Gastroesophageal sphincter (tissue), 3 donors: ENCODE measurements at regions not wholly inside any gene's neighbourhood (a gene's known extent, or its start where the extent isn't known, plus 50 kb on each side); places are given as distances from the start of the nearest gene placed in this dataset.

Experiments used
- POLR2A ChIP-seq, 2 donors: fragments of 450-650 bp; IDR thresholded peaks; one replicate each; pipeline ENCODE4 v1.6.1; 2017; ENCODE audit warnings: antibody characterized with exemption in 2 of 2, mild to moderate bottlenecking in 2 of 2, moderate library complexity in 1 of 2
- TF ChIP-seq, protein P1 (sequence below), 4 experiments: fragments of 200-600 bp in 2 of 4; fragments of 450-650 bp in 2 of 4; sonication (generic) in 1 of 4; IDR thresholded peaks; one replicate each; pipeline ENCODE4 v1.5.1; 2017 to 2019; ENCODE audit warnings: antibody characterized with exemption in 4 of 4, mild to moderate bottlenecking in 2 of 4, moderate library complexity in 2 of 4

DNA sequence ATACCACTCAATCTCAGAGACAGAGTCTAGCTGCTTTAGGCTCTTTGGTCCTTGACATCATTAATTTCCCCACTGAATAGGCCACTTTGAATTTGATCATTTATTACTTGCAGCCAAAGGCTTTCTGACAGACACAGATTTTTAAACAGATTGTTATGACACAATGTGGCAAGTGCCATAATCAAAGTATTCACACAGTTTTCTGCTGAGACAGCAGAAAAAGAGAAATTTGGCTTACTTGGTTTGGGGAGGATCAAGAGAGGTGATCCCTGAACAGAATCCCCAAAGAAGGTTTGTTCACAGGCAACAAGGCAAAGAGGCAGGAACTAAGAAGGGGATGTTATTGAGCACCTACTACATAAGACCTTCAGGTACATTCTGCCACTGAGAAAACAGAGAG is 138.0 kb upstream of the TOP1 start:
- TF ChIP-seq, protein P1, sequence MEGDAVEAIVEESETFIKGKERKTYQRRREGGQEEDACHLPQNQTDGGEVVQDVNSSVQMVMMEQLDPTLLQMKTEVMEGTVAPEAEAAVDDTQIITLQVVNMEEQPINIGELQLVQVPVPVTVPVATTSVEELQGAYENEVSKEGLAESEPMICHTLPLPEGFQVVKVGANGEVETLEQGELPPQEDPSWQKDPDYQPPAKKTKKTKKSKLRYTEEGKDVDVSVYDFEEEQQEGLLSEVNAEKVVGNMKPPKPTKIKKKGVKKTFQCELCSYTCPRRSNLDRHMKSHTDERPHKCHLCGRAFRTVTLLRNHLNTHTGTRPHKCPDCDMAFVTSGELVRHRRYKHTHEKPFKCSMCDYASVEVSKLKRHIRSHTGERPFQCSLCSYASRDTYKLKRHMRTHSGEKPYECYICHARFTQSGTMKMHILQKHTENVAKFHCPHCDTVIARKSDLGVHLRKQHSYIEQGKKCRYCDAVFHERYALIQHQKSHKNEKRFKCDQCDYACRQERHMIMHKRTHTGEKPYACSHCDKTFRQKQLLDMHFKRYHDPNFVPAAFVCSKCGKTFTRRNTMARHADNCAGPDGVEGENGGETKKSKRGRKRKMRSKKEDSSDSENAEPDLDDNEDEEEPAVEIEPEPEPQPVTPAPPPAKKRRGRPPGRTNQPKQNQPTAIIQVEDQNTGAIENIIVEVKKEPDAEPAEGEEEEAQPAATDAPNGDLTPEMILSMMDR (IDR thresholded peaks at IDR 0.05), result no peak
- TF ChIP-seq POLR2A (IDR thresholded peaks at IDR 0.05), result no peak
